ENCODE measurements at regions not wholly inside any gene's neighbourhood (a gene's known extent, or its start where the extent isn't known, plus 50 kb on each side); places are given as distances from the start of the nearest gene placed in this dataset.

GRCh38 chr11:122322329-122322728 is 206.3 kb upstream of the BLID start:
- H3K4me3 ChIP-seq (ENCODE audit: low read depth in 1 of 2, low read length in 2 of 2) = no peak overlapping the region
- H3K36me3 ChIP-seq (ENCODE audit: insufficient read depth, low read length) = no peaks in the 10 kb centered on the region
- no peak overlapping the region for H2AFZ ChIP-seq (ENCODE audit: low read depth, low read length)
- H3K9ac ChIP-seq (ENCODE audit: low read depth, low read length) = no peak overlapping the region
- peaks cover 5% of the 10 kb centered on the region for H3K27me3 ChIP-seq (ENCODE audit: insufficient read depth, low read length, poor library complexity)
- H3K9me3 ChIP-seq (ENCODE audit: insufficient read depth, low read length, severe bottlenecking) = no peaks in the 10 kb centered on the region
- no peak overlapping the region for H3K27ac ChIP-seq (ENCODE audit: low read length)
- ATAC-seq (ENCODE audit: insufficient read depth, low read depth) = no peak
- no peak overlapping the region for H3K4me2 ChIP-seq (ENCODE audit: insufficient read depth, low read length)
- no peaks in the 10 kb centered on the region for H4K20me1 ChIP-seq (ENCODE audit: insufficient read depth, low read length)
- no peaks in the 10 kb centered on the region for H3K79me2 ChIP-seq (ENCODE audit: insufficient read depth, low read length)
- no peaks in the 10 kb centered on the region for H3K4me1 ChIP-seq (ENCODE audit: insufficient read depth, low read length)
- DNase-seq = no peak
- TF ChIP-seq, protein P1, sequence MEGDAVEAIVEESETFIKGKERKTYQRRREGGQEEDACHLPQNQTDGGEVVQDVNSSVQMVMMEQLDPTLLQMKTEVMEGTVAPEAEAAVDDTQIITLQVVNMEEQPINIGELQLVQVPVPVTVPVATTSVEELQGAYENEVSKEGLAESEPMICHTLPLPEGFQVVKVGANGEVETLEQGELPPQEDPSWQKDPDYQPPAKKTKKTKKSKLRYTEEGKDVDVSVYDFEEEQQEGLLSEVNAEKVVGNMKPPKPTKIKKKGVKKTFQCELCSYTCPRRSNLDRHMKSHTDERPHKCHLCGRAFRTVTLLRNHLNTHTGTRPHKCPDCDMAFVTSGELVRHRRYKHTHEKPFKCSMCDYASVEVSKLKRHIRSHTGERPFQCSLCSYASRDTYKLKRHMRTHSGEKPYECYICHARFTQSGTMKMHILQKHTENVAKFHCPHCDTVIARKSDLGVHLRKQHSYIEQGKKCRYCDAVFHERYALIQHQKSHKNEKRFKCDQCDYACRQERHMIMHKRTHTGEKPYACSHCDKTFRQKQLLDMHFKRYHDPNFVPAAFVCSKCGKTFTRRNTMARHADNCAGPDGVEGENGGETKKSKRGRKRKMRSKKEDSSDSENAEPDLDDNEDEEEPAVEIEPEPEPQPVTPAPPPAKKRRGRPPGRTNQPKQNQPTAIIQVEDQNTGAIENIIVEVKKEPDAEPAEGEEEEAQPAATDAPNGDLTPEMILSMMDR (IDR thresholded peaks at IDR 0.05; ENCODE audit: borderline replicate concordance, extremely low read depth, low read length, poor library complexity, severe bottlenecking) = no peak
- TF ChIP-seq EZH2 (IDR thresholded peaks at IDR 0.05; ENCODE audit: borderline replicate concordance, low read depth, low read length, severe bottlenecking) = no peak

GRCh38 chr11:122320671-122321070 is 204.7 kb upstream of the BLID start:
- Histone ChIP-seq H3K9ac (ENCODE audit: low read depth, low read length) (no peak overlapping the region), H2AFZ (ENCODE audit: low read depth, low read length) (no peak overlapping the region), H4K20me1 (ENCODE audit: insufficient read depth, low read length) (no peaks in the 10 kb centered on the region), H3K4me1 (ENCODE audit: insufficient read depth, low read length) (no peaks in the 10 kb centered on the region), H3K27me3 (ENCODE audit: insufficient read depth, low read length, poor library complexity) (peaks cover 14% of the 10 kb centered on the region), H3K36me3 (ENCODE audit: insufficient read depth, low read length) (no peaks in the 10 kb centered on the region), H3K27ac (ENCODE audit: low read length) (no peak overlapping the region), H3K79me2 (ENCODE audit: insufficient read depth, low read length) (no peaks in the 10 kb centered on the region), H3K4me3 (ENCODE audit: low read depth in 1 of 2, low read length in 2 of 2) (no peak overlapping the region), H3K9me3 (ENCODE audit: insufficient read depth, low read length, severe bottlenecking) (no peaks in the 10 kb centered on the region), H3K4me2 (ENCODE audit: insufficient read depth, low read length) (no peak overlapping the region)
- TF ChIP-seq, protein P1 (IDR thresholded peaks at IDR 0.05; ENCODE audit: borderline replicate concordance, extremely low read depth, low read length, poor library complexity, severe bottlenecking) = no peak
- no peak for TF ChIP-seq EZH2 (IDR thresholded peaks at IDR 0.05; ENCODE audit: borderline replicate concordance, low read depth, low read length, severe bottlenecking)
- DNase-seq (no peak), ATAC-seq (ENCODE audit: insufficient read depth, low read depth) (no peak)

DNA sequence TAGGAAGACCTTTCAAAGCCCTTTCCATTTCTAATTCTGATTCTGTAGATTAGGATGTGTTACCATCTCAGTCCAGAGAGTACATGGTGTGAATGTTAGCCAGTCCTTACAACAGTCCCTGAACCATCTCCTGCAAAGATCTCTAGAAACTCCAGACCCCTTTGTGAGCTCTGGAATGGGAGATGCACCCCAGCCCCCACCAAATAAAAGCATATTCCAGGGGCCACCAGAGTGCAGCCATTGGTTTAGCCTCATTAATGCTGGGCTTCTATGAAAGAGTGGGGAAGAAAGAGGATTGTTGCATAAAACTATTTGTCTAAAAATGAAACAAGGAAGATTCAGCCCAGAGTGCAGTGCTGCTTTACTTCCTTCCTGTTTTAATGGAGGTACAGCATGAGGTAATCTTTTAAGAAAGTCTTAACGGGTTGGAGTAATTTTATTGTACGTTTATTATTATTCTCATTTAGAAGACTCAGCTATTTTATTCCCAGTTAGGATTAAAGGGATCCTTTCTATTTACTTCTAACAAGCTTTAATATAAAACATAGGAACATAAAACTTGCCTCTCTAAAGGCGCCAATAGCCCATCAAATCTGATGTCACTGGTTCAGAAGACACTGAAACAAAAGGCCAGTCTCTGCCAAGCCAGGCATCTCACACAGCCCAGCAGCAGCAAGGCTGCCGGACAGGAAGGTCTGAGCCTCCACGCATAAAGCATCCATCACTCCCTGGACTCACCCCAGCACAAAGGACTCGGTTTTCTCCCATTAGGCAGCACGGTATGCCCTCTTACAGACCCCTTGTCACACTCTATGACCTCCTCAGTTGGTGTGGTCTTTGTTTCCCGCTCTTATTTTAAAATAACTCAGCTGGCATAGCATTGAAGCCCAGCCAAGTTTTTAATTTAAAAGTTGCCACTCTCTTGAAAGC is 203.9 kb upstream of the BLID start:
- Histone ChIP-seq H3K4me2 (ENCODE audit: insufficient read depth, low read length) (no peak overlapping the region), H4K20me1 (ENCODE audit: insufficient read depth, low read length) (no peaks in the 10 kb centered on the region), H3K9ac (ENCODE audit: low read depth, low read length) (no peak overlapping the region), H3K27ac (ENCODE audit: low read length) (no peak overlapping the region), H3K4me3 (ENCODE audit: low read depth in 1 of 2, low read length in 2 of 2) (no peak overlapping the region), H3K79me2 (ENCODE audit: insufficient read depth, low read length) (no peaks in the 10 kb centered on the region), H3K9me3 (ENCODE audit: insufficient read depth, low read length, severe bottlenecking) (no peaks in the 10 kb centered on the region), H3K36me3 (ENCODE audit: insufficient read depth, low read length) (no peaks in the 10 kb centered on the region), H2AFZ (ENCODE audit: low read depth, low read length) (no peak overlapping the region), H3K4me1 (ENCODE audit: insufficient read depth, low read length) (no peaks in the 10 kb centered on the region), H3K27me3 (ENCODE audit: insufficient read depth, low read length, poor library complexity) (peaks cover 14% of the 10 kb centered on the region)
- DNase-seq (no peak), ATAC-seq (ENCODE audit: insufficient read depth, low read depth) (no peak)
- TF ChIP-seq EZH2 (IDR thresholded peaks at IDR 0.05; ENCODE audit: borderline replicate concordance, low read depth, low read length, severe bottlenecking) = no peak
- TF ChIP-seq, protein P1 (IDR thresholded peaks at IDR 0.05; ENCODE audit: borderline replicate concordance, extremely low read depth, low read length, poor library complexity, severe bottlenecking) = no peak
